Ishikawa (cell line): ENCODE measurements at regions not wholly inside any gene's neighbourhood (a gene's known extent, or its start where the extent isn't known, plus 50 kb on each side); places are given as distances from the start of the nearest gene placed in this dataset.

Experiments
- YY1 ChIP-seq: IDR thresholded peaks from 2 replicates; pipeline ENCODE4 v1.6.1; 2012; ENCODE audit warnings: low read depth
- TF ChIP-seq, protein P1 (sequence below): IDR thresholded peaks from 2 replicates; pipeline ENCODE4 v1.6.1; 2012

DNA sequence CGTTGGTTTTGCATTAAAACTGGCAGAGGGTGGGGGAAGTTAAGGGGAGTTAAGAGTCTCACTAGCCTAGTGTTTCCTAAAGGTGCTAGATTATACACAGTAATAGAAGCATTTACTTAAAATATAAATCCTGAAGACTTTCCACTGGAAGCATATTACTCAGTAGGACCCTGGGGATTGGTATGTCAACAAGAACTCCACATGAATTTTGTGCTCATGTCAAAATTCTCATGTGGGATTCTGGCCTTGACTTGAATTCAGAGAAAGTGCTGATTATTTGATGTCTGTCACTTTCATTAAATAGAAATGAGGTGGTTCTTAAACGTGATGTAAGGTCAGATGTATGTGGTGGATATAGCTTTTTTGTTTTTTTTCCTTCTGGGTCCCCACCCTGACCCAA lies 997.2 kb downstream of the TUSC7 start:
- TF ChIP-seq, protein P1, sequence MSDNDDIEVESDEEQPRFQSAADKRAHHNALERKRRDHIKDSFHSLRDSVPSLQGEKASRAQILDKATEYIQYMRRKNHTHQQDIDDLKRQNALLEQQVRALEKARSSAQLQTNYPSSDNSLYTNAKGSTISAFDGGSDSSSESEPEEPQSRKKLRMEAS, result no peak
- no peak for TF ChIP-seq YY1
